ENCODE measurements at regions not wholly inside any gene's neighbourhood (a gene's known extent, or its start where the extent isn't known, plus 50 kb on each side); places are given as distances from the start of the nearest gene placed in this dataset.

GRCh38 chr17:77344038-77344437 is 203.3 kb downstream of the SEC14L1 start:
- DNase-seq, result no peak

GRCh38 chr17:77345260-77345910 is 204.6 kb downstream of the SEC14L1 start:
- no peak for DNase-seq

GRCh38 chr17:77346765-77347164 is 206.0 kb downstream of the SEC14L1 start:
- DNase-seq, result no peak

GRCh38 chr17:77347544-77347943 is 206.8 kb downstream of the SEC14L1 start:
- DNase-seq, result no peak

GRCh38 chr17:77349976-77350830 is 209.4 kb downstream of the SEC14L1 start:
- DNase-seq, result peak; percentile 79

- DNase-seq, result no peak
Observed at GRCh38 chr17:77352441-77352840, 211.7 kb downstream of the SEC14L1 start.

- no peak for DNase-seq
Observed at GRCh38 chr17:77352996-77353395, 212.2 kb downstream of the SEC14L1 start.

- DNase-seq, result no peak
Observed at GRCh38 chr17:77353684-77354419, 213.1 kb downstream of the SEC14L1 start.

- DNase-seq, result no peak
Observed at GRCh38 chr17:77354420-77354669, 213.6 kb downstream of the SEC14L1 start.

- peak; percentile 96 for DNase-seq
Observed at GRCh38 chr17:77354670-77355455, 214.1 kb downstream of the SEC14L1 start.

- DNase-seq, result no peak
Observed at GRCh38 chr17:77356109-77356689, 215.4 kb downstream of the SEC14L1 start.

- DNase-seq, result no peak
Observed at GRCh38 chr17:77356690-77357201, 216.0 kb downstream of the SEC14L1 start.

- no peak for DNase-seq
Observed at GRCh38 chr17:77358801-77359200, 218.0 kb downstream of the SEC14L1 start.

- DNase-seq, result no peak
Observed at GRCh38 chr17:77359236-77359635, 218.5 kb downstream of the SEC14L1 start.

GRCh38 chr17:77361986-77362620 is 221.3 kb downstream of the SEC14L1 start:
- DNase-seq, result no peak

- no peak for DNase-seq
Observed at GRCh38 chr17:77363821-77364361, 223.1 kb downstream of the SEC14L1 start.

GRCh38 chr17:77364381-77364911 is 223.7 kb downstream of the SEC14L1 start:
- DNase-seq, result no peak

GRCh38 chr17:77364941-77365583 is 224.3 kb downstream of the SEC14L1 start:
- DNase-seq, result no peak

GRCh38 chr17:77365584-77366186 is 224.9 kb downstream of the SEC14L1 start:
- peak; percentile 85 for DNase-seq

GRCh38 chr17:77366206-77366557 is 225.4 kb downstream of the SEC14L1 start:
- DNase-seq, result no peak
